A549 (cell line): ENCODE measurements at regions not wholly inside any gene's neighbourhood (a gene's known extent, or its start where the extent isn't known, plus 50 kb on each side); places are given as distances from the start of the nearest gene placed in this dataset.

Experiments used
- ATAC-seq, 2 experiments: fragments of 200-7000 bp in 1 of 2; fragments of >200 bp in 1 of 2; cut with Nextera tagmentation in 1 of 2; cut with Tn5 transposase in 1 of 2; 3 replicates each; pipeline versions ENCODE4 v1.8.0 to v1.9.1; 2018 to 2020; ENCODE audit warnings: mild to moderate bottlenecking in 1 of 2, moderate library complexity in 1 of 2
- CTCF ChIA-PET: fragments of 300-600 bp; sonication (Branson Sonifier 250); formaldehyde crosslinking; extraction: SDS; loops from one replicate; lab custom pipeline; 2021; ENCODE audit warnings: antibody characterized with exemption, inconsistent platforms; lab: Yijun Ruan, JAX
- POLR2A ChIA-PET: fragments of 350-600 bp; formaldehyde crosslinking; extraction: SDS; loops from one replicate; lab custom pipeline; 2021; ENCODE audit warnings: antibody characterized with exemption, inconsistent platforms; lab: Yijun Ruan, JAX
- DNase-seq, 2 experiments: peaks; one replicate each; pipeline versions ENCODE4 v3.0.0 to v3.0.0-alpha.2; 2011 to 2016; ENCODE audit warnings: low read depth in 1 of 2, low spot score in 1 of 2
- FAIRE-seq: peaks from 2 replicates; lab custom pipeline; 2011; peaks lifted over from hg19 to GRCh38; lab: Jason Lieb, UNC
- H3K27ac ChIP-seq, 2 experiments: fragments of >200 bp; sonication (Bioruptor Twin); formaldehyde crosslinking; 3 replicates each; pipeline ENCODE4 v1.5.1; 2016 to 2017
- H3K4me1 ChIP-seq: fragments of >200 bp; sonication (Bioruptor Twin); formaldehyde crosslinking; 3 replicates; pipeline ENCODE4 v1.6.1; 2016
- H3K4me2 ChIP-seq: fragments of >200 bp; sonication (Bioruptor Twin); formaldehyde crosslinking; 3 replicates; pipeline ENCODE4 v1.6.1; 2016
- H3K4me3 ChIP-seq: fragments of >200 bp; sonication (Bioruptor Twin); formaldehyde crosslinking; 3 replicates; pipeline ENCODE4 v1.5.1; 2016
- H3K9me3 ChIP-seq: fragments of >200 bp; sonication (Bioruptor Twin); formaldehyde crosslinking; 3 replicates; pipeline ENCODE4 v1.6.1; 2016
- BHLHE40 ChIP-seq: IDR thresholded peaks from 2 replicates; pipeline ENCODE4 v1.6.1; 2012; ENCODE audit warnings: low read depth, low read length, inconsistent platforms
- CEBPB ChIP-seq, 2 experiments: fragments of >200 bp in 1 of 2; sonication (Bioruptor Twin) in 1 of 2; formaldehyde crosslinking in 1 of 2; IDR thresholded peaks; 2 replicates each; pipeline ENCODE4 v1.6.1; 2012 to 2016
- EHF ChIP-seq: fragments of 250-450 bp; sonication (Bioruptor Pico); IDR thresholded peaks from 2 replicates; pipeline ENCODE4 v1.5.0; 2020; ENCODE audit warnings: mild to moderate bottlenecking
- ESRRA ChIP-seq: fragments of 150-350 bp; IDR thresholded peaks from 2 replicates; pipeline ENCODE4 v1.6.1; 2014; ENCODE audit warnings: mild to moderate bottlenecking, low read length, borderline replicate concordance
- FOXS1 ChIP-seq: fragments of 250-450 bp; sonication (Bioruptor Pico); IDR thresholded peaks from 2 replicates; pipeline ENCODE4 v1.5.0; 2020; ENCODE audit warnings: mild to moderate bottlenecking, moderate library complexity
- GATA3 ChIP-seq: IDR thresholded peaks from 2 replicates; pipeline ENCODE4 v1.6.1; 2012; ENCODE audit warnings: borderline replicate concordance
- HDAC2 ChIP-seq: fragments of 200-600 bp; sonication (generic); IDR thresholded peaks from 2 replicates; pipeline ENCODE4 v1.6.1; 2016
- HEYL ChIP-seq: fragments of 250-450 bp; sonication (Bioruptor Pico); IDR thresholded peaks from 2 replicates; pipeline ENCODE4 v1.8.0; 2021; ENCODE audit warnings: mild to moderate bottlenecking, moderate library complexity
- HOXB5 ChIP-seq: fragments of 250-450 bp; sonication (Bioruptor Pico); IDR thresholded peaks from 2 replicates; pipeline ENCODE4 v1.5.0; 2020; ENCODE audit warnings: mild to moderate bottlenecking, moderate library complexity
- JUN ChIP-seq, 2 experiments: fragments of >200 bp; sonication (Bioruptor Twin); formaldehyde crosslinking; IDR thresholded peaks; 2 replicates in 1 of 2; 3 replicates in 1 of 2; pipeline ENCODE4 v1.6.1; 2016 to 2017
- KDM1A ChIP-seq: fragments of 200-600 bp; sonication (generic); IDR thresholded peaks from 2 replicates; pipeline ENCODE4 v1.6.1; 2016; ENCODE audit warnings: low read depth, mild to moderate bottlenecking
- MAFK ChIP-seq: fragments of 450-650 bp; IDR thresholded peaks from 2 replicates; pipeline ENCODE4 v1.6.1; 2014; ENCODE audit not compliant: partially characterized antibody
- MAZ ChIP-seq: fragments of 150-350 bp; IDR thresholded peaks from 2 replicates; pipeline ENCODE4 v1.6.1; 2014; ENCODE audit warnings: antibody characterized with exemption, low read depth, low read length, borderline replicate concordance
- POLR2A ChIP-seq: IDR thresholded peaks from 2 replicates; pipeline ENCODE4 v1.6.1; 2012; ENCODE audit warnings: mild to moderate bottlenecking, low read length
- RAD21 ChIP-seq, 2 experiments: fragments of >200 bp in 1 of 2; sonication (Bioruptor Twin) in 1 of 2; formaldehyde crosslinking in 1 of 2; IDR thresholded peaks in 1 of 2; conservative IDR thresholded peaks in 1 of 2; 2 replicates in 1 of 2; 3 replicates in 1 of 2; pipeline ENCODE4 v1.6.1; 2012 to 2018; ENCODE audit warnings: inconsistent platforms in 1 of 2
- RARB ChIP-seq: fragments of 250-450 bp; sonication (Bioruptor Pico); IDR thresholded peaks from 2 replicates; pipeline ENCODE4 v1.8.0; 2021; ENCODE audit warnings: mild to moderate bottlenecking, moderate library complexity
- RFX5 ChIP-seq: fragments of 450-650 bp; IDR thresholded peaks from 2 replicates; pipeline ENCODE4 v1.7.1; 2014; ENCODE audit warnings: antibody characterized with exemption, mild to moderate bottlenecking, moderate library complexity
- SREBF2 ChIP-seq: fragments of 450-650 bp; IDR thresholded peaks from 2 replicates; pipeline ENCODE4 v1.6.1; 2014; ENCODE audit warnings: mild to moderate bottlenecking, moderate library complexity
- TP53 ChIP-seq: fragments of 250-450 bp; sonication (Bioruptor Pico); IDR thresholded peaks from 2 replicates; pipeline ENCODE4 v1.5.0; 2021; ENCODE audit warnings: mild to moderate bottlenecking, moderate library complexity
- ZC3H11A ChIP-seq: fragments of 450-650 bp; IDR thresholded peaks from 2 replicates; pipeline ENCODE4 v1.6.1; 2014; ENCODE audit warnings: antibody characterized with exemption, mild to moderate bottlenecking
- ZFP36 ChIP-seq: fragments of 450-650 bp; IDR thresholded peaks from 2 replicates; pipeline ENCODE4 v1.6.1; 2014; ENCODE audit warnings: borderline replicate concordance; ENCODE audit not compliant: partially characterized antibody
- ZSCAN20 ChIP-seq: fragments of 250-450 bp; sonication (Bioruptor Pico); IDR thresholded peaks from 2 replicates; pipeline ENCODE4 v1.8.0; 2022; ENCODE audit warnings: mild to moderate bottlenecking, moderate library complexity
- WGBS: methylation state at CpG from one replicate; pipeline ENCODE4 v1.1.6; 2017; ENCODE audit errors: missing lambda C conversion rate; 5-methylcytosine and 5-hydroxymethylcytosine counted together
- TF ChIP-seq, protein P1 (sequence below): fragments of 250-450 bp; sonication (Bioruptor Pico); IDR thresholded peaks from 2 replicates; pipeline ENCODE4 v1.5.0; 2021; ENCODE audit warnings: mild to moderate bottlenecking, moderate library complexity, borderline replicate concordance
- TF ChIP-seq, protein P2 (sequence below): IDR thresholded peaks from 2 replicates; pipeline ENCODE4 v1.6.1; 2012
- TF ChIP-seq, protein P3 (sequence below): fragments of 150-350 bp; IDR thresholded peaks from 2 replicates; pipeline ENCODE4 v1.6.1; 2014; ENCODE audit warnings: low read depth, mild to moderate bottlenecking, low read length
- TF ChIP-seq, protein P4 (sequence below): fragments of 250-450 bp; sonication (Bioruptor Pico); IDR thresholded peaks from 2 replicates; pipeline ENCODE4 v1.5.0; 2020; ENCODE audit warnings: low read depth, mild to moderate bottlenecking, moderate library complexity
- TF ChIP-seq, protein P5 (sequence below): IDR thresholded peaks from 2 replicates; pipeline ENCODE4 v1.6.1; 2012

DNA sequence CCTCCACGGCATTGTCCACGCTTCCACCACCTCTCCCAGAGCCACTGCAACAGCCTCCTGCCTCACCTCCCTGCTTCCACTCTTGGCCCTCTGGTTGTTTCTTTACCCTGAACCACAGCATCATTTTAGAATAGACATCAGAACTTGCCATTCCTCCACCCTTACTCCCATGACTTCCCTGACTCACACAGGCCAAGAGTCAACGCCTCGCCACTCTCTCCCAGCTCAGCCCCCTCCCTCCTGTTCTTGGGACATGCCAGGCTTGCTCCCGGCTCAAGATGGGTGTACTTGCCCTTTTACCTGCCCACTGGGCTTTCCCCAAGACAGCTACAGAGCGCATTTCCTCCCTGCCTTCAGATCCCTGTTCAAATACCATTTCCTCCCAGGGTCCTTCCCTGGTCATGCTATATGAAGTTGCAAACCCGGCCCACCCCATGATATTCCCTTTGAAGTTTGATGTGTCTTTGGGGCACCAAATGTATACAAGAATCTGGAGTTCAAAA is 429.1 kb downstream of the RPS24 start (continued):
- TF ChIP-seq, protein P1, sequence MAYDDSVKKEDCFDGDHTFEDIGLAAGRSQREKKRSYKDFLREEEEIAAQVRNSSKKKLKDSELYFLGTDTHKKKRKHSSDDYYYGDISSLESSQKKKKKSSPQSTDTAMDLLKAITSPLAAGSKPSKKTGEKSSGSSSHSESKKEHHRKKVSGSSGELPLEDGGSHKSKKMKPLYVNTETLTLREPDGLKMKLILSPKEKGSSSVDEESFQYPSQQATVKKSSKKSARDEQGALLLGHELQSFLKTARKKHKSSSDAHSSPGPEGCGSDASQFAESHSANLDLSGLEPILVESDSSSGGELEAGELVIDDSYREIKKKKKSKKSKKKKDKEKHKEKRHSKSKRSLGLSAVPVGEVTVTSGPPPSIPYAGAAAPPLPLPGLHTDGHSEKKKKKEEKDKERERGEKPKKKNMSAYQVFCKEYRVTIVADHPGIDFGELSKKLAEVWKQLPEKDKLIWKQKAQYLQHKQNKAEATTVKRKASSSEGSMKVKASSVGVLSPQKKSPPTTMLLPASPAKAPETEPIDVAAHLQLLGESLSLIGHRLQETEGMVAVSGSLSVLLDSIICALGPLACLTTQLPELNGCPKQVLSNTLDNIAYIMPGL (CRISPR knock-in tag), result no peak

DNA sequence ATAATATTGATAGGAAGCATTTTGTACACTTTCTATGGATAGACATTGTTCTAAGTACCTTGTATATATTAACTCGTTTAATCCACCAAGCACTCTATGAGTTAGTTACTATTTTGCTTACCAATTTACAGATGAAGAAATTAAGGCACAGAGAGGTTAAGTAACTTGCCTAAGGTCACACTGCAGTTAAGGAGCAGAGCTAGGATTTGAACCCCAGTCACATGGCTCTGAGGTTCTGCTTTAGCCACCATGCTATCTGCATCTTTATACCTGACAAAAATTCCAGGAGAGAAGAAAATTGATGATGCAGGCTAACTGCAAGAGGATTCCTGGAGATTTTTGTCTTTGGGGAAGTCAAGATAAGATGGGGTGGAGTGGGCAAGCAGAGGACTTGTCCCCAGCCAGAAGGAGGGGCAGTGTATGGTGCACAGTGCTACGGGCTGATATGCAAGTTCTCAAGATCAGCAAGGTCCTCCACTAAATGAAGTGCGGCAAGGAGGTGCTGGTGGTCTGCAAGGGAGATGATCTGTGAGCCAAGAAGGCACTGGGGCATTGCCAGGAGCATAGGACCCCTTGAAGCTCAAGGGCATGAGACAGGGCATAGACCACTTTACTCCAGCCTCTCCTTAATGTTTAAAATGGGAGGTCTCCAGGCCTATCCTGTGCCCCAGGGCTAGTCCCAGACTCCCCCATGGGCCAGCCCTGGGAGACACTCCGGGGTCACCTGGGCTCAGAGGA is 430.6 kb downstream of the RPS24 start:
- FAIRE-seq (no peak), ATAC-seq (no peak), DNase-seq (no peak)
- Histone ChIP-seq H3K4me2 (no peak overlapping the region), H3K27ac (0 out of 6 replicates have a peak overlapping the region, but pooled peaks of 1 of the 2 experiments have one; percentile 33), H3K4me3 (no peak overlapping the region), H3K4me1 (peaks cover 13% of the 10 kb centered on the region), H3K9me3 (no peaks in the 10 kb centered on the region)
- WGBS, result 80% methylated on average over 2 of the region's 4 CpGs
- POLR2A ChIA-PET, result no interaction called here
- TF ChIP-seq, protein P2, sequence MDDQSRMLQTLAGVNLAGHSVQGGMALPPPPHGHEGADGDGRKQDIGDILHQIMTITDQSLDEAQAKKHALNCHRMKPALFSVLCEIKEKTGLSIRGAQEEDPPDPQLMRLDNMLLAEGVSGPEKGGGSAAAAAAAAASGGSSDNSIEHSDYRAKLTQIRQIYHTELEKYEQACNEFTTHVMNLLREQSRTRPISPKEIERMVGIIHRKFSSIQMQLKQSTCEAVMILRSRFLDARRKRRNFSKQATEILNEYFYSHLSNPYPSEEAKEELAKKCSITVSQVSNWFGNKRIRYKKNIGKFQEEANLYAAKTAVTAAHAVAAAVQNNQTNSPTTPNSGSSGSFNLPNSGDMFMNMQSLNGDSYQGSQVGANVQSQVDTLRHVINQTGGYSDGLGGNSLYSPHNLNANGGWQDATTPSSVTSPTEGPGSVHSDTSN, result no peak
- TF ChIP-seq KDM1A, result no peak
- no peak for TF ChIP-seq ESRRA
- no peak for TF ChIP-seq MAFK
- no peak for TF ChIP-seq ZSCAN20 (CRISPR knock-in tag)
- TF ChIP-seq JUN (IDR thresholded peaks at IDR 0.05), result no peak
- TF ChIP-seq, protein P3, sequence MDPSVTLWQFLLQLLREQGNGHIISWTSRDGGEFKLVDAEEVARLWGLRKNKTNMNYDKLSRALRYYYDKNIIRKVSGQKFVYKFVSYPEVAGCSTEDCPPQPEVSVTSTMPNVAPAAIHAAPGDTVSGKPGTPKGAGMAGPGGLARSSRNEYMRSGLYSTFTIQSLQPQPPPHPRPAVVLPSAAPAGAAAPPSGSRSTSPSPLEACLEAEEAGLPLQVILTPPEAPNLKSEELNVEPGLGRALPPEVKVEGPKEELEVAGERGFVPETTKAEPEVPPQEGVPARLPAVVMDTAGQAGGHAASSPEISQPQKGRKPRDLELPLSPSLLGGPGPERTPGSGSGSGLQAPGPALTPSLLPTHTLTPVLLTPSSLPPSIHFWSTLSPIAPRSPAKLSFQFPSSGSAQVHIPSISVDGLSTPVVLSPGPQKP, result no peak
- TF ChIP-seq BHLHE40, result no peak
- peak; percentile 19 for TF ChIP-seq ZFP36
- CTCF ChIA-PET, result interaction anchor here (0.6 to 1.4 kb wide), 2 partner anchors 42 to 731 kb away, joined by 3 read pairs; no protein-coding TSS in a partner anchor

DNA sequence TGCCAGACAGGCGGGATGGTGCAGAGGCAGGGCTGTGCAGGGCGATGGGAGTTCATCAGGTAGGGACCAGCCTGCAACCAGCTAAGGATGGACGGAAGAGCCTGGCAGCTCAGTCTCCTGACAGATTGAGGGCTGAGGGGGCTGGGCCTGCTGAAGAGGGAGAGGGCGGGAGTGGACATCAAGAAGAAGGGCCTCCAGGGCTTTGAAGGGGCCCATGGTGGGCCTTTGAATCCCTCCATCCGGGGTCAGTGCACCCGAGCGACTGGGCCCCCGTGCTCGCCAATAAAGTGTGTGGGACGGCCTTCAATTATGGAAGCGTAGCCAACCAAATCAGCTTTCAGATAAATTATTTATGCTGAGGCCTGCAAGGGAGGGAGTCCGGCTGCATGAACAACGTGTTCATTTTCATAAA is 431.2 kb downstream of the RPS24 start:
- ATAC-seq (no peak), FAIRE-seq (no peak)
- 84% methylated on average over 12 of the region's 13 CpGs for WGBS
- Histone ChIP-seq H3K27ac (0 out of 6 replicates have a peak overlapping the region, but pooled peaks of 1 of the 2 experiments have one; percentile 33), H3K9me3 (no peaks in the 10 kb centered on the region), H3K4me3 (no peak overlapping the region)
- TF ChIP-seq MAZ (no peak), HOXB5 (no peak), HDAC2 (no peak), JUN (IDR thresholded peaks at IDR 0.05) (no peak), RAD21 (conservative IDR thresholded peaks at IDR 0.05 in 1 of 2, IDR thresholded peaks at IDR 0.05 in 1 of 2) (no peak), RARB (CRISPR knock-in tag) (no peak), HEYL (no peak), CEBPB (IDR thresholded peaks at IDR 0.05) (no peak), POLR2A (no peak), ESRRA (no peak), SREBF2 (no peak), GATA3 (no peak), FOXS1 (CRISPR knock-in tag) (no peak), RFX5 (no peak), MAFK (no peak), ZC3H11A (no peak), EHF (no peak), TP53 (no peak)
- TF ChIP-seq, protein P4, sequence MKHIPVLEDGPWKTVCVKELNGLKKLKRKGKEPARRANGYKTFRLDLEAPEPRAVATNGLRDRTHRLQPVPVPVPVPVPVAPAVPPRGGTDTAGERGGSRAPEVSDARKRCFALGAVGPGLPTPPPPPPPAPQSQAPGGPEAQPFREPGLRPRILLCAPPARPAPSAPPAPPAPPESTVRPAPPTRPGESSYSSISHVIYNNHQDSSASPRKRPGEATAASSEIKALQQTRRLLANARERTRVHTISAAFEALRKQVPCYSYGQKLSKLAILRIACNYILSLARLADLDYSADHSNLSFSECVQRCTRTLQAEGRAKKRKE (CRISPR knock-in tag), result no peak
- TF ChIP-seq, protein P5, sequence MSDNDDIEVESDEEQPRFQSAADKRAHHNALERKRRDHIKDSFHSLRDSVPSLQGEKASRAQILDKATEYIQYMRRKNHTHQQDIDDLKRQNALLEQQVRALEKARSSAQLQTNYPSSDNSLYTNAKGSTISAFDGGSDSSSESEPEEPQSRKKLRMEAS, result no peak
- TF ChIP-seq, all 56 proteins: peak for 0
- peaks cover 7% of the 10 kb centered on the region for H3K4me1 ChIP-seq
- H3K4me2 ChIP-seq, result no peak overlapping the region
- ChIA-PET POLR2A (no interaction called here), CTCF (interaction anchor here (1.4 kb wide), 1 partner anchor 731 kb away, joined by 3 read pairs; no protein-coding TSS in a partner anchor)
- DNase-seq, result no peak
